H1 (cell line): ENCODE measurements at regions not wholly inside any gene's neighbourhood (a gene's known extent, or its start where the extent isn't known, plus 50 kb on each side); places are given as distances from the start of the nearest gene placed in this dataset.

Experiments used
- CTCF ChIA-PET: fragments of 300-600 bp; sonication (Branson Sonifier 250); formaldehyde crosslinking; loops from one replicate; lab custom pipeline; 2021; ENCODE audit not compliant: partially characterized antibody; lab: Charles Lee
- POLR2A ChIA-PET: fragments of 300-600 bp; sonication (Branson Sonifier 250); formaldehyde crosslinking; loops from one replicate; lab custom pipeline; 2021; ENCODE audit warnings: inconsistent platforms; ENCODE audit not compliant: partially characterized antibody; lab: Charles Lee
- DNase-seq, 2 experiments: peaks; one replicate each; pipeline versions ENCODE4 v3.0.0 to v3.0.0-alpha.2; 2010 to 2022; ENCODE audit warnings: low spot score in 2 of 2, low read depth in 1 of 2, mixed read lengths in 1 of 2
- FAIRE-seq: peaks from 2 replicates; lab custom pipeline; 2011; peaks lifted over from hg19 to GRCh38; lab: Jason Lieb, UNC
- H2AFZ ChIP-seq: 2 replicates; pipeline ENCODE4 v1.8.1; 2012; ENCODE audit warnings: low read length, inconsistent platforms
- H2AK5ac ChIP-seq: 2 replicates; pipeline ENCODE4 v1.6.1; 2013; ENCODE audit warnings: low read depth, low read length
- H2BK120ac ChIP-seq: replicated peaks from 2 replicates; pipeline ENCODE3; 2013; ENCODE audit warnings: low read depth, low read length, inconsistent platforms
- H2BK12ac ChIP-seq: 2 replicates; pipeline ENCODE4 v1.6.1; 2013; ENCODE audit warnings: low read depth, low read length
- H2BK15ac ChIP-seq: 2 replicates; pipeline ENCODE4 v1.6.1; 2013; ENCODE audit warnings: low read length
- H2BK20ac ChIP-seq: 2 replicates; pipeline ENCODE4 v1.6.1; 2013; ENCODE audit warnings: low read length
- H2BK5ac ChIP-seq: 2 replicates; pipeline ENCODE4 v1.6.1; 2013; ENCODE audit warnings: low read depth, low read length
- H3K14ac ChIP-seq: 2 replicates; pipeline ENCODE4 v1.6.1; 2013; ENCODE audit warnings: inconsistent platforms; ENCODE audit not compliant: insufficient read length
- H3K18ac ChIP-seq: 2 replicates; pipeline ENCODE4 v1.6.1; 2013; ENCODE audit warnings: low read length; ENCODE audit errors: extremely low read depth
- H3K23ac ChIP-seq: 2 replicates; pipeline ENCODE4 v1.6.1; 2013; ENCODE audit warnings: inconsistent platforms; ENCODE audit not compliant: insufficient read length
- H3K23me2 ChIP-seq: 2 replicates; pipeline ENCODE4 v1.6.1; 2013; ENCODE audit warnings: low read depth, low read length
- H3K27ac ChIP-seq: 2 replicates; pipeline ENCODE4 v1.6.1; 2011; ENCODE audit warnings: low read depth, low read length, inconsistent platforms
- H3K27me3 ChIP-seq, 4 experiments: replicated peaks in 1 of 4; 1 replicate in 1 of 4; 2 replicates in 3 of 4; pipeline versions ENCODE4 v1.6.1 to v1.8.1; 2011 to 2013; ENCODE audit warnings: low read length in 3 of 4, mild to moderate bottlenecking in 3 of 4, inconsistent platforms in 2 of 4, mixed read lengths in 2 of 4, moderate library complexity in 1 of 4; ENCODE audit not compliant: control insufficient read depth in 3 of 4, insufficient read depth in 3 of 4; ENCODE audit errors: extremely low read depth in 1 of 4
- H3K36me3 ChIP-seq, 4 experiments: 2 replicates each; pipeline versions ENCODE4 v1.6.1 to v1.8.1; 2011 to 2013; ENCODE audit warnings: mild to moderate bottlenecking in 4 of 4, low read length in 3 of 4, moderate library complexity in 2 of 4, control low read depth in 1 of 4, inconsistent platforms in 1 of 4; ENCODE audit not compliant: insufficient read depth in 4 of 4, control insufficient read depth in 2 of 4
- H3K4ac ChIP-seq: replicated peaks from 2 replicates; pipeline ENCODE3; 2013; ENCODE audit warnings: low read length, low read depth, mixed read lengths, inconsistent platforms; ENCODE audit not compliant: insufficient read length
- H3K4me1 ChIP-seq, 4 experiments: replicated peaks in 1 of 4; 1 replicate in 1 of 4; 2 replicates in 3 of 4; pipeline versions ENCODE4 v1.6.1 to v1.8.1; 2011 to 2013; ENCODE audit warnings: low read length in 3 of 4, inconsistent platforms in 2 of 4, mixed read lengths in 1 of 4; ENCODE audit not compliant: insufficient read depth in 4 of 4, control insufficient read depth in 3 of 4
- H3K4me2 ChIP-seq, 2 experiments: 2 replicates each; pipeline versions ENCODE4 v1.6.1 to v1.8.1; 2011 to 2013; ENCODE audit warnings: low read depth in 2 of 2, low read length in 2 of 2, control low read depth in 1 of 2, inconsistent platforms in 1 of 2, mild to moderate bottlenecking in 1 of 2; ENCODE audit not compliant: insufficient read depth in 1 of 2
- H3K4me3 ChIP-seq, 4 experiments: fragments of 200-600, 300-600 bp in 1 of 4; sonication (generic), shearing (Covaris generic), sonication (Bioruptor Twin) in 1 of 4; 2 replicates each; pipeline versions ENCODE4 v1.5.1 to v1.8.1; 2011 to 2016; ENCODE audit warnings: low read length in 4 of 4, low read depth in 3 of 4, control low read depth in 2 of 4, inconsistent platforms in 2 of 4, mild to moderate bottlenecking in 2 of 4, mixed read lengths in 1 of 4, moderate library complexity in 1 of 4; ENCODE audit not compliant: insufficient read depth in 2 of 4; ENCODE audit errors: extremely low read depth in 1 of 4
- H3K56ac ChIP-seq: replicated peaks from 2 replicates; pipeline ENCODE3; 2013; ENCODE audit warnings: low read depth, mild to moderate bottlenecking, mixed read lengths, low read length, inconsistent platforms; ENCODE audit not compliant: insufficient read length
- H3K79me1 ChIP-seq: 2 replicates; pipeline ENCODE4 v1.6.1; 2013; ENCODE audit warnings: low read depth, low read length, control low read depth
- H3K79me2 ChIP-seq, 2 experiments: 2 replicates each; pipeline versions ENCODE4 v1.6.1 to v1.8.1; 2012 to 2013; ENCODE audit warnings: low read length in 2 of 2, mild to moderate bottlenecking in 2 of 2, inconsistent platforms in 1 of 2; ENCODE audit not compliant: insufficient read depth in 2 of 2, control insufficient read depth in 1 of 2
- H3K9ac ChIP-seq, 4 experiments: replicated peaks in 1 of 4; 1 replicate in 1 of 4; 2 replicates in 3 of 4; pipeline versions ENCODE4 v1.6.1 to v1.8.1; 2011 to 2013; ENCODE audit warnings: low read depth in 3 of 4, low read length in 3 of 4, control low read depth in 2 of 4, mild to moderate bottlenecking in 2 of 4, moderate library complexity in 2 of 4, inconsistent platforms in 1 of 4; ENCODE audit errors: extremely low read depth in 1 of 4
- H3K9me3 ChIP-seq, 2 experiments: 2 replicates each; pipeline versions ENCODE4 v1.6.1 to v1.8.1; 2012 to 2013; ENCODE audit warnings: mild to moderate bottlenecking in 2 of 2, moderate library complexity in 2 of 2, control low read depth in 1 of 2, inconsistent platforms in 1 of 2, low read depth in 1 of 2, low read length in 1 of 2, mixed read lengths in 1 of 2; ENCODE audit not compliant: insufficient read depth in 2 of 2
- H4K20me1 ChIP-seq, 2 experiments: replicated peaks in 1 of 2; 2 replicates each; pipeline versions ENCODE3 to v1.8.1; 2011 to 2013; ENCODE audit warnings: inconsistent platforms in 2 of 2, low read length in 2 of 2, mild to moderate bottlenecking in 1 of 2; ENCODE audit not compliant: insufficient read depth in 2 of 2, control insufficient read depth in 1 of 2
- H4K5ac ChIP-seq: 2 replicates; pipeline ENCODE4 v1.6.1; 2013; ENCODE audit warnings: low read length, low read depth, mixed read lengths, inconsistent platforms; ENCODE audit not compliant: insufficient read length
- H4K8ac ChIP-seq: 2 replicates; pipeline ENCODE4 v1.8.0; 2013; ENCODE audit warnings: mild to moderate bottlenecking, moderate library complexity, low read length, inconsistent platforms; ENCODE audit not compliant: insufficient read depth; ENCODE audit errors: extremely low read depth
- H4K91ac ChIP-seq: replicated peaks from 2 replicates; pipeline ENCODE3; 2013; ENCODE audit warnings: low read length, mixed read lengths, inconsistent platforms; ENCODE audit not compliant: insufficient read length
- CTBP2 ChIP-seq: IDR thresholded peaks from 2 replicates; pipeline ENCODE4 v1.7.0; 2011; ENCODE audit warnings: borderline replicate concordance, mild to moderate bottlenecking, moderate library complexity, mixed read lengths, low read length; ENCODE audit not compliant: insufficient read depth, insufficient read length
- HDAC2 ChIP-seq, 2 experiments: fragments of 300-600 bp in 1 of 2; sonication (generic) in 1 of 2; IDR thresholded peaks; 2 replicates each; pipeline ENCODE4 v1.6.1; 2011 to 2012; ENCODE audit warnings: low read depth in 2 of 2, low read length in 2 of 2, mild to moderate bottlenecking in 2 of 2, moderate library complexity in 2 of 2, borderline replicate concordance in 1 of 2, inconsistent platforms in 1 of 2
- JUND ChIP-seq: IDR thresholded peaks from 2 replicates; pipeline ENCODE4 v1.6.1; 2011; ENCODE audit warnings: mild to moderate bottlenecking, improper control_type of control experiment, low read length
- KDM4A ChIP-seq: IDR thresholded peaks from one replicate; pipeline ENCODE4 v1.7.1; 2012; ENCODE audit warnings: low read depth, mild to moderate bottlenecking, moderate library complexity, low read length, inconsistent platforms; ENCODE audit not compliant: severe bottlenecking
- PHF8 ChIP-seq: fragments of 200-600 bp; sonication (generic); conservative IDR thresholded peaks from 2 replicates; pipeline ENCODE4 v1.7.1; 2012; ENCODE audit warnings: low read depth, mild to moderate bottlenecking, inconsistent platforms, low read length, moderate library complexity
- POLR2A ChIP-seq, 2 experiments: IDR thresholded peaks; 1 replicate in 1 of 2; 2 replicates in 1 of 2; pipeline ENCODE4 v1.6.1; 2011; ENCODE audit warnings: low read depth in 2 of 2, low read length in 2 of 2, mild to moderate bottlenecking in 2 of 2; ENCODE audit errors: control extremely low read depth in 1 of 2
- RNF2 ChIP-seq: fragments of 200-900, 300-1000 bp; sonication (generic); IDR thresholded peaks from 2 replicates; pipeline ENCODE4 v1.7.1; 2016; ENCODE audit warnings: borderline replicate concordance, low read depth, mild to moderate bottlenecking, antibody characterized with exemption, low read length; ENCODE audit not compliant: poor library complexity, severe bottlenecking; ENCODE audit errors: missing control alignments
- SIRT6 ChIP-seq: IDR thresholded peaks from one replicate; pipeline ENCODE4 v1.7.1; 2012; ENCODE audit warnings: low read length, inconsistent platforms
- SP1 ChIP-seq: IDR thresholded peaks from 2 replicates; pipeline ENCODE4 v1.6.1; 2011; ENCODE audit warnings: low read depth, low read length
- SP2 ChIP-seq: IDR thresholded peaks from 2 replicates; pipeline ENCODE4 v1.6.1; 2012; ENCODE audit warnings: mild to moderate bottlenecking, low read length, inconsistent platforms
- SP4 ChIP-seq: IDR thresholded peaks from 2 replicates; pipeline ENCODE4 v1.6.1; 2012; ENCODE audit warnings: low read length, inconsistent platforms
- SRF ChIP-seq: IDR thresholded peaks from 2 replicates; pipeline ENCODE4 v1.6.1; 2011; ENCODE audit warnings: mild to moderate bottlenecking, low read depth, low read length, moderate library complexity
- TAF1 ChIP-seq: IDR thresholded peaks from 2 replicates; pipeline ENCODE4 v1.6.1; 2011; ENCODE audit warnings: mild to moderate bottlenecking, low read depth, low read length
- TAF7 ChIP-seq: optimal IDR thresholded peaks from 2 replicates; pipeline ENCODE3; 2011; ENCODE audit warnings: low read depth, mild to moderate bottlenecking, inconsistent platforms, low read length, moderate library complexity, borderline replicate concordance
- TEAD4 ChIP-seq: IDR thresholded peaks from 2 replicates; pipeline ENCODE4 v1.6.1; 2012; ENCODE audit warnings: low read depth, low read length, inconsistent platforms, mixed read lengths
- USF2 ChIP-seq: IDR thresholded peaks from 2 replicates; pipeline ENCODE4 v1.6.1; 2011; ENCODE audit warnings: low read length, improper control_type of control experiment

- ChIA-PET POLR2A (no interaction called here), CTCF (no interaction called here)
- Histone ChIP-seq H3K23ac (no peak overlapping the region), H2BK20ac (no peak overlapping the region), H3K9me3 (peaks cover 6 to 11% of the 10 kb centered on the region in 2 experiments; a peak in 3 of 4 replicates), H3K4me1 (no peaks in the 10 kb centered on the region), H3K27me3 (no peaks in the 10 kb centered on the region), H4K20me1 (no peaks in the 10 kb centered on the region), H3K56ac (no peak overlapping the region), H2BK5ac (no peak overlapping the region), H2BK15ac (no peak overlapping the region), H3K4me3 (no peak overlapping the region), H3K79me2 (no peaks in the 10 kb centered on the region), H3K23me2 (no peaks in the 10 kb centered on the region), H3K79me1 (no peaks in the 10 kb centered on the region), H3K18ac (no peak overlapping the region), H4K8ac (no peak overlapping the region), H3K36me3 (no peaks in the 10 kb centered on the region), H4K91ac (no peak overlapping the region), H3K4ac (no peak overlapping the region), H2BK120ac (no peak overlapping the region), H3K14ac (no peak overlapping the region), H4K5ac (no peak overlapping the region), H2AFZ (no peak overlapping the region), H3K9ac (no peak overlapping the region), H2BK12ac (no peak overlapping the region), H2AK5ac (no peak overlapping the region), H3K4me2 (no peak overlapping the region), H3K27ac (no peak overlapping the region)
- FAIRE-seq (no peak), DNase-seq (no peak)
- TF ChIP-seq SP4, result no peak
- no peak for TF ChIP-seq SRF
- TF ChIP-seq SP2, result no peak
- no peak for TF ChIP-seq USF2
- TF ChIP-seq TEAD4, result no peak
- TF ChIP-seq SIRT6, result no peak
- TF ChIP-seq RNF2, result no peak
- no peak for TF ChIP-seq SP1
- no peak for TF ChIP-seq TAF7
- no peak for TF ChIP-seq KDM4A
- no peak for TF ChIP-seq POLR2A (IDR thresholded peaks at IDR 0.05; ENCODE audit: control extremely low read depth in 1 of 2, low read depth in 2 of 2, low read length in 2 of 2)
- TF ChIP-seq JUND, result no peak
- no peak for TF ChIP-seq PHF8
- no peak for TF ChIP-seq HDAC2 (IDR thresholded peaks at IDR 0.05; ENCODE audit: borderline replicate concordance in 1 of 2, low read depth in 2 of 2, low read length in 2 of 2)
- TF ChIP-seq CTBP2, result no peak
- no peak for TF ChIP-seq TAF1
Measured at GRCh38 chr6:9632026-9632425, 782.8 kb downstream of the TFAP2A start.
